Thyroid gland (tissue), 4 donors: ENCODE measurements at regions not wholly inside any gene's neighbourhood (a gene's known extent, or its start where the extent isn't known, plus 50 kb on each side); places are given as distances from the start of the nearest gene placed in this dataset.

Source experiments
- CTCF ChIP-seq, 6 experiments: fragments of 200-600 bp in 3 of 6; fragments of 450-650 bp in 3 of 6; sonication (generic) in 3 of 6; IDR thresholded peaks; one replicate each; pipeline ENCODE4 v1.5.1; 2016 to 2019; ENCODE audit warnings: antibody characterized with exemption in 6 of 6, mild to moderate bottlenecking in 2 of 6, inconsistent platforms in 1 of 6, moderate library complexity in 1 of 6
- POLR2A ChIP-seq, 2 donors: fragments of 450-650 bp; IDR thresholded peaks; one replicate each; pipeline ENCODE4 v1.6.1; 2017; ENCODE audit warnings: antibody characterized with exemption in 2 of 2, mild to moderate bottlenecking in 2 of 2, moderate library complexity in 1 of 2

GRCh38 chr12:22916241-22916640 is 291.3 kb downstream of the ETNK1 start:
- no peak for TF ChIP-seq CTCF (IDR thresholded peaks at IDR 0.05)
- TF ChIP-seq POLR2A (IDR thresholded peaks at IDR 0.05) = no peak
